ENCODE measurements at regions not wholly inside any gene's neighbourhood (a gene's known extent, or its start where the extent isn't known, plus 50 kb on each side); places are given as distances from the start of the nearest gene placed in this dataset.

DNA sequence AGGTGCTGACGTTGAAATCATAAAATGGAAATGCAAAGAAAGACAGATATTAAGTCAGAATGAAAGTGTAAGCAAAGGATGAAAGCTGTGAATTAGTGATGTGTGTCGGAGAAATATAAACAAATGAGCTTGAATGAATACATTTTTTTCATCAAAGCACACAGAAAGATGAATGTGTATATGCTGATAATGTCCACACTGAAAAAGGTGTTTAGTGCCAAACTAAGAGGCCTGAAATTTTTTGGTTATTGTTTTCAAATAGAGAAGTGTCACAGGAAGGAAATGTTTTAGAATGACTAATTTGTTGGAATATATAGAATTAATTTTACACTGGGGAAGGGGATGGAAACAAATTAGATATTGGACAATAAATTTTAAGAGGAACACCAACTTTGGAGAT lies 1217.6 kb downstream of the PCDH18 start:
- DNase-seq (ENCODE audit: low read depth in 2 of 2), result no peak
- no peak overlapping the region for H3K4me3 ChIP-seq (replicated peaks in 1 of 2; ENCODE audit: low read depth in 2 of 2, low read length in 2 of 2)
- TF ChIP-seq, protein P1, sequence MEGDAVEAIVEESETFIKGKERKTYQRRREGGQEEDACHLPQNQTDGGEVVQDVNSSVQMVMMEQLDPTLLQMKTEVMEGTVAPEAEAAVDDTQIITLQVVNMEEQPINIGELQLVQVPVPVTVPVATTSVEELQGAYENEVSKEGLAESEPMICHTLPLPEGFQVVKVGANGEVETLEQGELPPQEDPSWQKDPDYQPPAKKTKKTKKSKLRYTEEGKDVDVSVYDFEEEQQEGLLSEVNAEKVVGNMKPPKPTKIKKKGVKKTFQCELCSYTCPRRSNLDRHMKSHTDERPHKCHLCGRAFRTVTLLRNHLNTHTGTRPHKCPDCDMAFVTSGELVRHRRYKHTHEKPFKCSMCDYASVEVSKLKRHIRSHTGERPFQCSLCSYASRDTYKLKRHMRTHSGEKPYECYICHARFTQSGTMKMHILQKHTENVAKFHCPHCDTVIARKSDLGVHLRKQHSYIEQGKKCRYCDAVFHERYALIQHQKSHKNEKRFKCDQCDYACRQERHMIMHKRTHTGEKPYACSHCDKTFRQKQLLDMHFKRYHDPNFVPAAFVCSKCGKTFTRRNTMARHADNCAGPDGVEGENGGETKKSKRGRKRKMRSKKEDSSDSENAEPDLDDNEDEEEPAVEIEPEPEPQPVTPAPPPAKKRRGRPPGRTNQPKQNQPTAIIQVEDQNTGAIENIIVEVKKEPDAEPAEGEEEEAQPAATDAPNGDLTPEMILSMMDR (IDR thresholded peaks at IDR 0.05; ENCODE audit: low read depth, low read length), result no peak

DNA sequence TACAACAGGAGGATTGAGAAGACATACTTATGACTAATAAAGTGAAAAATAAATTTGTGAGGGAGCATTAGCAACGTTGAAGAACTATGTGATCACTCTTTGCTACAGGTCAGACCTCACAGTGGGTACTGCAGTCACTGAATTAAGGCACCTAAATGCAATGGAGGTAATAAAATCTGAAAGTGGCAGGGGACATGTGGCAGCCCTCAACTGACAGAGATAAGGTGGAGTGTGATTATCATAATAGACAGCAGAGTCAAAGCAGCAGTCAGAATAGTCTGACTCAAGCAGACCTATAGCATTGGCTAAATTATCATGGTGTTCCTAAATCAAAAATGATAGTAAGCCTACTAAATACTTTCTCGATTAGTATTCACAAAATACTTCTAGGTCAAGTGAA lies 1220.5 kb downstream of the PCDH18 start:
- H3K4me3 ChIP-seq (replicated peaks in 1 of 2; ENCODE audit: low read depth in 2 of 2, low read length in 2 of 2), result no peak overlapping the region
- TF ChIP-seq, protein P1 (IDR thresholded peaks at IDR 0.05; ENCODE audit: low read depth, low read length), result no peak
- no peak for DNase-seq (ENCODE audit: low read depth in 2 of 2)

DNA sequence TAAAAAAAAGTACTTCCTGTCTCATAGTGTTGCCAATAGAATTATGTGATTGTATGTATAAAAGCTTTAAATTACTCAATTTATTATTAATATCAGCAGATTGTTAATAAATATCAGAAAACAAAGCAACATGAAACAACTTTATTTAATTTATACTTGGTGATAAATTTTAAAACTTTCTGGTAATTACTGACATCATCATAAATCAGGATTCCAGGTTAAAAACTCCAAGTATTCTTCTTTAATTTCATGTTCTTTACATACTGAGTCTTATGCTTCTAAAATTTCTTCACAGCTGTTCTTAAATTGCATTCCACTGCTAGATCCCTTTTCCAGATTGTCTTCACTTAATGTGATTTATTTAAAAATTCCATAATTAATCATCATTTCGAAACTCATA lies 1224.5 kb downstream of the PCDH18 start:
- DNase-seq (ENCODE audit: low read depth in 2 of 2), result no peak
- TF ChIP-seq, protein P1 (IDR thresholded peaks at IDR 0.05; ENCODE audit: low read depth, low read length), result no peak
- no peak overlapping the region for H3K4me3 ChIP-seq (replicated peaks in 1 of 2; ENCODE audit: low read depth in 2 of 2, low read length in 2 of 2)

DNA sequence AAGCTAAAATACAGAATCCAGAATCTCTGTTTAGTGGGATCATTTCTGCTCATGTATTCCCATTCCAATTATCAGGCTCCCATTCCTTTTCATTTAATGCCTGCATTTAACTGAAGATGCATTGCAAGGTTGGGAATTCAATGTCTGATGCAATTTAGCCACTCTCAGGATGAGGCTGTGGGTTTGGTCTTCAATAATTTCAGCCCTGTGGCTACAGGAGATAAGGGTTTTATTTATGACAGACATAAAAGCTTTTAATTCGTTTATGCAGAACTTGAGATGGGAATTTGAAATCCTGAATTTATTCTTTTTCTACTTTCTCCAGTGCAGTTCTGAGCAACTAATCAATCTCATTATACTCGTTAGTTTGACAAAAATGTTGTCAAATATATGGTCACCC lies 1225.9 kb downstream of the PCDH18 start:
- TF ChIP-seq, protein P1 (IDR thresholded peaks at IDR 0.05; ENCODE audit: low read depth, low read length), result no peak
- DNase-seq (ENCODE audit: low read depth in 2 of 2), result no peak
- H3K4me3 ChIP-seq (replicated peaks in 1 of 2; ENCODE audit: low read depth in 2 of 2, low read length in 2 of 2), result no peak overlapping the region

DNA sequence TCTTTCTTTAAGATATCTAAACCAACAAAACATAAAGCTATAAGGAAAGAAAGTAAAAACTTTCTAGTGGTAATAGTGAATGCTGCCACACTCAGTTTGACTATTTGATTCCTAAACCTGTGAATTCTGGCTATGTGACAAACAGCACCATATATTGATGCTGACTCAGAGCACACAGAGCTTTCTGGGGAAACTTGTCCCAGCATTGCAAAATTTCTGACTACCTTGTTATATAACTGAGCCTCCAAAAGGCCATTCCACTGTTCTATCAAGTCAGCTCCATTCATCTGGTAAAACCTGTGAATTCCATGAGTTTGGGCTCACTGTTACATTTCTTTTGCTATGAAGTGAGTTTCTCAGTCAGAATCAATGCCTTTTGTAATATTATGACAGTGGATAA lies 1229.7 kb downstream of the PCDH18 start:
- no peak for DNase-seq (ENCODE audit: low read depth in 2 of 2)
- H3K4me3 ChIP-seq (replicated peaks in 1 of 2; ENCODE audit: low read depth in 2 of 2, low read length in 2 of 2), result no peak overlapping the region
- TF ChIP-seq, protein P1 (IDR thresholded peaks at IDR 0.05; ENCODE audit: low read depth, low read length), result no peak

DNA sequence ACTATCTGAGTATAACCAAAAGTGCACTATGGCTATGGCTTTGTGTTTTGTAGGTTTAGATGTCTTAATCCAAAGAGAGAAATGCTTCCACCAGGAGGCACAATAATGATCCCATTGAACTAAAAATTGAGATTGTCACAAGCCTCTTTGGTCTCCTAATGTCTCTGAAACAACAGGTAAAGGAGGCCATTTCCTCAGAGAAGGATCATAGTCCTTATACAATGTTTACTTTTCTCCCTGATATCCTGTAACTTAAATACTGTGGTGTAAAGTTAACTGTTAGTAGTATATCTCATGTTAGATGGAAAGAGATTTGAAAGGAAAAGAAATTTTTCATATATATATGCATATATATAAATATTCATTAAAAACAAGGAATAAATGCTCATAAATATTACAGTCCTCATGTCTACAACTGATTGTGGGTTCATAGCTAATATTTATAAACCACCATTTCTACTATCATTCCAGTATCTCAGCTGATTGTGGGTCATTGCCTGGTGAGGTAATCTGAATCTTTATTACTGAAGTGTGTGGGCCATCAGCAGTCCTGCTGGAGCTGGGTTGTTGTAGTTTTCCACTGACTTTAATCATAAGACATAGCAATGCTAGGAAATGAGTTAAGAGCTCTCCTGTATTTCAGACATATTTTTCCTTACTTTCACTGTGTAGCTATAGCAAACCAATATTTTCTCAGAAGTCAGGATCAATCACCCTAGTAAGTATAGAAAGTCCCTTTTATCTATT lies 1230.4 kb downstream of the PCDH18 start:
- TF ChIP-seq, protein P1 (IDR thresholded peaks at IDR 0.05; ENCODE audit: low read depth, low read length), result no peak
- DNase-seq (ENCODE audit: low read depth in 2 of 2), result no peak
- H3K4me3 ChIP-seq (replicated peaks in 1 of 2; ENCODE audit: low read depth in 2 of 2, low read length in 2 of 2), result no peak overlapping the region

DNA sequence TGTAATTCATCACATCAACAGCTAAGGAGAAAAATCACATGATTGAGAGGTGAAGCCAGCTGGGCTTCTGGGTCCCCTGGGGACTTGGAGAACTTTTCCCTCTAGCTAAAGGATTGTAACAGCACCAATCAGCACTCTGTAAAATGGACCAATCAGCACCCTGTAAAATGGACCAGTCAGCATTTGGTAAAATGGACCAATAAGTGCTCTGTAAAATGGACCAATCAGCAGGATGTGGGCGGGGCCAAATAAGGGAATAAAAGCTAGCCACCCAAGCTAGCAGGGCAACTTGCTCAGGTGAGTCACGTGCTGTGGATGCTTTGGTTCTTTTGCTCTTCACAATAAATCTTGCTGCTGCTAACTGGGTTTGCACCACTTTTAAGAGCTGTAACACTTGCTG lies 1248.3 kb downstream of the PCDH18 start:
- TF ChIP-seq, protein P1 (IDR thresholded peaks at IDR 0.05; ENCODE audit: low read depth, low read length), result no peak
- no peak for DNase-seq (ENCODE audit: low read depth in 2 of 2)
- no peak overlapping the region for H3K4me3 ChIP-seq (replicated peaks in 1 of 2; ENCODE audit: low read depth in 2 of 2, low read length in 2 of 2)

Measured in cardiac fibroblast (primary cell).